GM19193 (cell line): ENCODE measurements at regions not wholly inside any gene's neighbourhood (a gene's known extent, or its start where the extent isn't known, plus 50 kb on each side); places are given as distances from the start of the nearest gene placed in this dataset.

Source experiments
- POLR2A ChIP-seq: IDR thresholded peaks from 4 replicates; pipeline ENCODE4 v1.6.1; 2011; ENCODE audit not compliant: insufficient read depth, insufficient read length; ENCODE audit errors: extremely low read depth

DNA sequence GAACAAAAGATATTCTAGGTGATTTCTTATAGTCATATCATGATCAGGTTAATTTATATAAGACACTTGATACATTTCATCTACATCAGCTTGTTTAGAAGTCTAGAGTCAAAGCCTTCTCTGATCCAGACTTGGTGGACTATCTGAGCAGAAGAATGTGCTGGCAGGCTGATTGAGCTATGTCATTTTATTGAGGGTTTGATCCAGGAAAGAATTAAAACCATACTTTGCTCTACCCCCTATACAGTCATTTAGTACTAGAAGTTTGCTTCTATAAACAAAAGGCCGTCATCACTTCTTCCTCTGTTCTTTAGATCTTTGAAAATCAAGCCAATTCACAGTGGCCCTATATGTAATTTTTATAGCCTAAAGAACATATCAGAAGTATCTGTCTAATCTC, 173.1 kb upstream of the PITX2 start:
- TF ChIP-seq POLR2A: no peak

DNA sequence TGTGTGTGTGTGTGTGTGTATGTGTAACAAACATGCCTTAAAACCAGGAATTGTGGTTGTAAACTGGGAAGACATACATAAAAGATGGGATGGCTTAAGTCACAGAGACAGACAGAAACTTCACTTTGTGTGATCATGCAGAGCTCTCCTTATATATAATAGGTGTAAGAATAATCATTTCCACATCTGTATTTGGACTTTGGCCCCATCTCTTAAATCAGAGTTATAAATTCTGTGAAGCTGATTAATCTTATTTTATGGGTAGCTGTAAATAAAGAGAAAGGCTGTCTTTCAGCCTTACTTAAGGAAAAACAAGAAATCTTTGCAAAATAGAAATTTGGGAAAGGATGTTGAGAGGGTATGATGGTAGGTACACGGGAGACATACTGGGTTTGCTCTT, 174.6 kb upstream of the PITX2 start:
- no peak for TF ChIP-seq POLR2A

DNA sequence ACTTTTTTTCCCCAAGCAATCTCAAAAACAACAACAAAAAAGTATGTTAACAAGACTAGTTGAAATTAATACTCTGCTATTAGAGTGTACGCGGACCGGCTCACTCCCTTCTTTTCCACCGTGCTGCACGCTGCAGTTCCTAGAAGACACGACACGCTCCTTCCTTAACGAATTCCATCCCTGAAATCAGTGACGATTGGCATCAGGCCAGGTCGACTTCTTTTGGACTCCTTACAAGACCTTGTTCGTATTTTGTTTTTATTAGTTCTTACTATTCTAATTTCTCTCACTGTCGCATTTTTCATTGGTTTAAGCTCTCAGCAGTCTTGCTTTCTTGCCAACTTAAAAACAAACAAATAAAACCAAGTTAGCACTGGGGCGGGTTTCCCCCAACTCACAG, 175.8 kb upstream of the PITX2 start:
- TF ChIP-seq POLR2A: no peak

DNA sequence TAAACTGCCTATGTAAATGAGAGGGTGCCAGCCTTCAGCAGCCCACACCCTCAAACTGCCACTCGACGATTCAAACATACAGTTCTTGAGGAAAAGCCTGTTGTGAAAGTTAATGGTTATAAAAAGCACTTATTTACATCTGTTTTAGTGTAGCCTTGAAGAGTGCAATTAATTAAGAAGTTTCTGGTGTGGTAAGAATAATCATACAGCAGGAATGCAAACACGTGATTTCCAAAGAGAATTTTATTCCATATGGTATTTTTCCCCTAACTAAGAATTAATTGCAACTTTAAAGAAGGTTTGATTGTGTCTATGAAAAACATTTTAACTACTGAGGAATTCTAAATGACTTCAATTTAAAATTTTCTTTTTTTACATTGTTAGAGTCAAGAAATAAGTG, 176.3 kb upstream of the PITX2 start:
- no peak for TF ChIP-seq POLR2A

DNA sequence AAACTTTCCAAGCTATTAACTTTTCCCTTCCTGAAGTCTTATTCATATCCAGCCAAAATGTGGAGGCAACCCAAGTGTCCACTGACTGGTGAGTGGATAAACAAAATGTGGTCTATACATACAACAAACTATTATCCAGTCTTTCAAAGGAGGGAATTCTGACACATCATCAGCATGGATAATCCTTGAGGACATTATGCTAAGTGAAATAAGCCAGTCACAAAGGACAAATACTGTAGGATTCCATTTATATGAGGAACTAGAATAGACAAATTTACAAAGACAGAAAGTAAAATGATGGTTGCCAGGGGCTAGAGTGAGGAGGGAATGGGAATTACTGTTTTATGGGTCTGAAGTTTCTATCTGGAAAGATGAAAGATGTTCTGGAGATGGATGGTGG, 178.7 kb upstream of the PITX2 start:
- no peak for TF ChIP-seq POLR2A

DNA sequence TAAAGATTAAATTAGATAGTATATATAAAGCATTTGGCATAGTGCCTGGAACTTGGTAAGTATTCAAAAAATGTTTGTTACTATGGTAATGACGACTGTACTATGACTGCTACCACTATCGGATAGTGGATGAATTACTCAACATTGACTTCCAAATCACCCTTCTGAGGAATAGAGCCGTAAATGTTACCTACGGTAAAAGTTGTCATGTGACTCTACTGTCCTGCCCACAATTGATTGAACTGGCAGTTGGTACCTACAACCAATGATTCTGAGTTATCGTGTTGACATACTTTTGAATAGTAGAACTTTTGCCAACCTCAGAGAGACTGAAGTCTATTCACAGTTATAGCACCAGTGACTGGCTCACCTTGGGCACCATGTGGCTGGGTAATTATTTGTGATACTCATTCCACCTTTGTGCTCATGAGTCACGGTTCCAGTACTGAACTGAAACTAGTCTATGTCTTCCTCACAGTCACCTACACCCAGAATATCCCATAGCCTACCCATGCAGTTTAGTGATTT, 185.5 kb upstream of the PITX2 start:
- TF ChIP-seq POLR2A: no peak

DNA sequence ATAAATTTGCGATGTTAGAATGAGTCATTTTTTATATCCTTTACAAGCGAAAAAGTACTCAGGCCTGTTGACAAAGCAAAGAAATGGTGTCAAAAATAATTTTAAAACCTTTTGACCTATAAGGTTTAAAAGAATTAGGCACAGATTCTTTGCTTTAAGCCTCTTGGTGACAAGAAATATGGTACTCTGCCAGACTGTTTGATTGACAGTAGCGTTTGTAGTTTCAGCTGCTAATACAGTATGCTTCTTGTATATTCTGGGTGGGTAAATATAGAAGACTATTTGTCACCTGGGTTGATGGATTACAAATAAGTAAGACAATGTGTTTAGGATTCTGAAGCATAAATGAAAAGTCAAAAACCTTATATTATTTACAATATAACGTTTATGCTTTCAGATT, 193.1 kb upstream of the PITX2 start:
- TF ChIP-seq POLR2A: no peak

DNA sequence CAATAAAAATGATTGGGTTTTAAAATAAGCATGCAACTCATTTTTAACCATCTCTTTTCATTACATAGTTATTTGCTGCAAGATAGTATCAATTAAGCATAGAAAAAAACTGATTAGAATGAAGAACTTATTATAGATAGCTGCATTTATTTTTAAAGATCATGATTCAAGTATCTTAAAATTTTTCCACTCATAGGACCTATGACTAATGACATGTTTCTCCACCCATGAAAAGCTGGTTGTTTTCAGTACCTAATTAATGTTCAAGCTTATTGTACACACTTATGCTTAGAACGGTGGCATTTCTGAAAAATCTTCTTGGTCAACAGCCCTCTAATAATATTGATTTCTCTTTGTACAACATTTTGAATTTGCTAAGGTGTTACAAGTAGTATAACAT, 193.5 kb upstream of the PITX2 start:
- TF ChIP-seq POLR2A: no peak

DNA sequence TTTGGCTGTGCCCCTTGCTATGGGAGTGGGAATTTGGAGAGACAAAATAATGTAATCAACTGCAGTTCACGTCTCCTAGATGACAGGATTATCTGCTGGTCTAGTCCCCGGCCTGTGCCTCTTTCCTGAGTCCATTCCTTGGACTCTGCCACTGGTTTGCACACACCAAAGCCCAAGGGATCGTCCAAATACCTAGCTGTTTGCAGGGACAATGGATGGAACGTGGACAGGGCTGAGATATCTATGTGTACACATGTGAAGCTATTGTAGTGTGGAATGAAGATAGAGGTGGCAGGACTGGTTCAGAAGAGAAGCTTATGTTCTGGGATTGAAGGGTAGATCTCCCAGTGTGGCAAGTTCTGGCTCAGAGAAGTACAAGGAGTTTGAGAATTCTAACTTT, 198.3 kb upstream of the PITX2 start:
- TF ChIP-seq POLR2A: no peak

DNA sequence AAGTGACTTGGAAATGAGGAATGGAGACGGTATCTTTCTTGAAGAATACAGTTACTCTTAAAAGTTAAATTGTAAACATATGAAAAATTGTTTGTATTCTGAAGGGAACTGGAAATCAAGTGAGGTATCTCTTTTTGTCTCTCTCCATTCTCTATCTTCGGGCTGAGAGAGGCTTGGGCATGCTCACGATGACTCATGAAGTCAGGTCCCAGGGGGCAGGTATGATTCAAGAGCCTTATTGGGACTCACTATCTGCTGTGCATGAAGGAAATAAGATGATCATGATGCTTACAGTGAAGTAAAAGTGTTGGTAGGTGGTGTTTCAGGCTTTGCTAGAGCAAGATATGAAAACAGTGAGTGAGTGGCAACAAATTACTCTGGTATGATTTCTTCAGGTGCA, 200.4 kb upstream of the PITX2 start:
- no peak for TF ChIP-seq POLR2A

DNA sequence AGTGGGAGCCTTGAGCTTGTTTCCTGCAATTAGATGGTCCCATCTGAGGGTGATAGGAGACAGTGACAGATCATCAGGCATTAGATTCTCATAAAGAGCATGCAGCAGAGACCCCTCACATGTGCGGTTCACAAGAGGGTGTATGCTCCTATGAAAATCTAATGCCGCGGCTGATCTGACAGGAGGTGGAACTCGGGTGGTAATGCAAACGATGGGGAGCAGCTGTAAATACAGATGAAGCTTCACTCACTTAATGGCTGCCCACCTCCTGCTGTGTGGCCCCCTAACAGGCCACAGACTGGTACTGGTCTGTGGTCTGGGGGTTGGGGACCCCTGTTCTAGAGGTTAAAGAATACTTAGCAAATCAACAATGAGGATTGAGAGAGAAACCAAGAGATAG, 201.5 kb upstream of the PITX2 start:
- no peak for TF ChIP-seq POLR2A

DNA sequence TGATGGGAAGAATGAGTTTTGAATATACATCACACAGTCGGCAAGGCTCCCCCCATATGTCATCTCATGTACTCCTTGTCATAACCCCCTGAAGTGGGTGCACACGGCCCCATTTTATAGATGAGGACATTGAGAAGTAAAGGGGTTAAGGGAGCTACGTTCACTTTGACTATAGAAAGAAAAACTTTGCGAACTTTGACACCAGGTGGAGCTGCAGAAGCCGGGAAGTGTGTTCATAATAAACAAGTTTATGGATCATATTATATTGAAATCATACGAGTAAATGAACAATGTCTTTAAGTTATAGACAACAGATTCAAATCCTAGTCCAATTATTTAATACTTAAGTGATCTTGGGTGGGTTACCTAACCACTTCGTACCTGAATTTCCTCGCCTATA, 203.8 kb upstream of the PITX2 start:
- TF ChIP-seq POLR2A: no peak

DNA sequence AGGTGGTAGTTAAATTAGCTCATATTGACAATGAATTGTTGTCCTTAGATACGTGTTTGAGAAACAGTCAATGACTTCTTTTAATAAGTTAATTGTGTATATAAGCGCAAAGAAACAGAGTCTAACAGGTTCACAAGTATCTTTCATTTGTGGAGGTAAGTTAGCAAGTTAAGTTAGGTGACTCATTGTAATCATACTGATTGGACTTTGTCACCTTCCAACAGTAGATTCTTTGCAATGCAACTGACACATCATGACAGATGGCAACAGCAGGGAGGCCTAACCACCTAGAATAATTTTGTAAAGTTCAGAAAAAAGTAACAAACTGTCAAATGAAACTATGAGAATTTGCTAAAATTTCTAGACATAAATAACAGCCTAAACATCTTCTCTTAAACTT, 207.6 kb upstream of the PITX2 start:
- TF ChIP-seq POLR2A: no peak

DNA sequence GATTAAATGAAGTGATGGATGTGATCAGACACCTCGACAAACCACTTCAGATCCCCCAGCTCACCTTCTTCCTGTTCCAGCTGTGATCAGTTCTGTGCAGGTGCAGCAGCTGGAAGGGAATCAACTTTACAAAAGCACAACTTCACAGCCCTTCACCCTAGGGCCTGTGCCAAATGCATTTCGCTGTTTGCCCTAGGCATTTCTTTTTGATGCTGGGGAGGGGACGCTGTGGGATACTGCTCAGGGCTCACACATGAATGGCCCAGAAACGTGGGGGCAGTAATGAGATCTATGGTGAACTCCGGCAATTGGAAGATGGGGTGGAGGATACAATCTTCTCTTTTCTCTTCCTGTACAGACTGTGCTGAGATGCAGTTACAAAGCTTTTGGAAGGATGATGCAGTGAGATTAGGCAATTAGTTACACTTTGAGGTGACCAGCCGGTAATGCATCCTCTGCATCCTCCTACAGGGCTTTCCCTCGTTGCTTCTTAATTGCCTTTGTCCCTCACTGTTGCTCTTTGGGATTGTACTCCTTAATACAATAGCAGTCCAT, 215.1 kb upstream of the PITX2 start:
- TF ChIP-seq POLR2A: no peak

DNA sequence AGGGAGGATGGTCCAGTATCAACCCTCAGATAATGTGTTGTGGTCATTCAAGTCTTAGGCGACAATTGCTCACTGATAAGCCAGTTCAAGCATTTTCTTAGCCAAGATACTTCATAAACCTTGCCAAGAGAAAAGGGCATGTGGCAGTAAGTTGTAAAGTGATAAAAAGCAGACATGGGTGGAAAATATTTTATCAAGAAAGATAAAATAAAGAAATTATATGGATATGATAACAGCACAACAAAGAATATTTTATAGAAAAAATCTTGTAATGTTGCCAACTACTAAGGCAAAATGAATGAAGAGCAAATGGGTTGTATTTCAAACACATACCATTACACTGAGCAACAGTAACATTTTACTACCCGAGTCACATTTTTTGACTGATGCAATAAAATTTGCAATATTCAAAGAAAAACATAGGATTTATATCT, 217.4 kb upstream of the PITX2 start:
- TF ChIP-seq POLR2A: no peak

DNA sequence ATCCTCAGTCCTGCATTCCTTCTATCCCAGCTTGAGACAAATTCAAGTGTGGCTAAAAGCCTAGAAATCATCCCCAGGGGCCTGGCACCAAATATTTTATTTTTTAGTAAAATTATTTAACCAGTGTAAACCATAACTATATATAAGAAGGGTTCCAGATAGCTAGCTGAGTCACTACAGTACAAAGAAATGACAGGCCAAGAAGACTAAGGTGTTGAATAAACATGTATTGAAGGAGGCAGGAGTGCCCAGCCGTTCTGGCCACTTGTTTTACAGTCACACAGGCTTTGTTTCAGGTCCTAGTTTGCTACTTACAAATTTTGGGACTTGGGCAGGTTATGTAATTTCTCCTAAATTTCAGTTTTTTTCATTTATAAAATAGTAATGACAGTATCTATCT, 225.9 kb upstream of the PITX2 start:
- TF ChIP-seq POLR2A: no peak

DNA sequence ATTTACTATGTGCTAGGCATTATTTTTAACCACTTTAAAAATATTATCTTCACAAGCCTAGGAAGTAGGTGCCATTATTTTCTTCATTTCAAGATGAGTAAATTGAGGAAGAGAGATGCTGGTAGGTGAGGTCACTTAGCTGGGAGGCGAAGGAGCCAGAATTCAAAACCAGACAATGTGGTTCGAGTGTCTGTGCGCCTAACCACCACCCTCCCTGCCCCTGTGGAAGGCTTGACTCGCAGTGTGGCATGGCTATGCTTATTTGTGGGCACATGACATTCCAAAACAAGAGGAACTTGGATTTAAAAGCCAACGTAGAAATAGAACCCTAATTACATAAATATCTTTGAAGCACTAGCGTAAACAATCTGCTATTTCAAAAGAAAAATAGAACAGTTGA, 226.6 kb upstream of the PITX2 start:
- no peak for TF ChIP-seq POLR2A
